HCT116 (cell line): ENCODE measurements at regions not wholly inside any gene's neighbourhood (a gene's known extent, or its start where the extent isn't known, plus 50 kb on each side); places are given as distances from the start of the nearest gene placed in this dataset.

Source experiments
- ATAC-seq: fragments of 200-7000 bp; cut with Tn5 transposase; 2 replicates; pipeline ENCODE4 v1.9.1; 2020; ENCODE audit warnings: mild to moderate bottlenecking, moderate library complexity
- BruUV-seq: library from RNA; stranded (reverse); fragments of 400-500 nt; replicated peaks from 2 replicates; lab custom pipeline; 2021; lab: Mats Ljungman, UMichigan
- CTCF ChIA-PET: fragments of 300-600 bp; sonication (Branson Sonifier 250); formaldehyde crosslinking; loops from one replicate; lab custom pipeline; 2021; ENCODE audit warnings: antibody characterized with exemption; lab: Charles Lee
- POLR2A ChIA-PET: fragments of 300-600, 350-600 bp; sonication (Branson Sonifier 250); formaldehyde crosslinking; loops from one replicate; lab custom pipeline; 2021; ENCODE audit warnings: antibody characterized with exemption; lab: Charles Lee
- RAD21 ChIA-PET, 2 experiments: fragments of 300-600 bp; sonication (Branson Sonifier 250); formaldehyde crosslinking; loops; one replicate each; lab custom pipeline; 2023; ENCODE audit warnings: low total read pairs in 2 of 2; ENCODE audit not compliant: uncharacterized antibody in 2 of 2, unreplicated experiment in 2 of 2, low non-redundant PET in 1 of 2; lab: Charles Lee
- DNase-seq: peaks from one replicate; pipeline ENCODE4 v3.0.0-alpha.2; 2010; ENCODE audit warnings: low read depth, low spot score
- H2AFZ ChIP-seq: fragments of 200-600 bp; shearing (Covaris generic), sonication (generic); 2 replicates; pipeline ENCODE4 v1.6.1; 2017; ENCODE audit warnings: low read depth, mixed run types, mixed read lengths, antibody characterized with exemption, low read length; ENCODE audit not compliant: poor library complexity, severe bottlenecking
- H3K27ac ChIP-seq: 2 replicates; pipeline ENCODE4 v1.5.1; 2012; ENCODE audit warnings: low read depth, low read length
- H3K27me3 ChIP-seq: fragments of 200-600 bp; sonication (generic); 2 replicates; pipeline ENCODE4 v1.6.1; 2016; ENCODE audit warnings: mixed run types, low read length, mixed read lengths; ENCODE audit not compliant: insufficient read depth
- H3K36me3 ChIP-seq, 2 experiments: fragments of 200-500 bp in 1 of 2; fragments of 200-600 bp in 1 of 2; sonication (Bioruptor generic) in 1 of 2; sonication (generic) in 1 of 2; 2 replicates each; pipeline versions ENCODE4 v1.5.1 to v1.6.1; 2014 to 2016; ENCODE audit warnings: low read length in 2 of 2, inconsistent platforms in 1 of 2, mixed read lengths in 1 of 2, mixed run types in 1 of 2; ENCODE audit not compliant: insufficient read depth in 2 of 2, control insufficient read depth in 1 of 2
- H3K4me1 ChIP-seq, 2 experiments: fragments of 200-600 bp in 1 of 2; sonication (generic) in 1 of 2; 2 replicates each; pipeline versions ENCODE4 v1.5.1 to v1.6.1; 2012 to 2017; ENCODE audit warnings: low read length in 2 of 2, inconsistent platforms in 1 of 2, mild to moderate bottlenecking in 1 of 2, mixed read lengths in 1 of 2, mixed run types in 1 of 2, moderate library complexity in 1 of 2; ENCODE audit not compliant: insufficient read depth in 2 of 2, control insufficient read depth in 1 of 2
- H3K4me2 ChIP-seq: fragments of 200-600 bp; sonication (generic); 2 replicates; pipeline ENCODE4 v1.6.1; 2017; ENCODE audit warnings: mixed run types, low read length, mixed read lengths
- H3K4me3 ChIP-seq, 2 experiments: fragments of 200-600 bp in 1 of 2; sonication (generic) in 1 of 2; replicated peaks in 1 of 2; 2 replicates each; pipeline ENCODE4 v1.5.1; 2011 to 2016; ENCODE audit warnings: low read length in 2 of 2, control low read depth in 1 of 2, low read depth in 1 of 2, mild to moderate bottlenecking in 1 of 2, mixed read lengths in 1 of 2, mixed run types in 1 of 2
- H3K79me2 ChIP-seq: fragments of 200-600 bp; sonication (generic); 2 replicates; pipeline ENCODE4 v1.6.1; 2017; ENCODE audit warnings: mild to moderate bottlenecking, mixed run types, low read length, moderate library complexity, mixed read lengths; ENCODE audit not compliant: insufficient read depth
- H3K9ac ChIP-seq: fragments of 200-600 bp; sonication (generic); 2 replicates; pipeline ENCODE4 v1.6.1; 2016; ENCODE audit warnings: low read length, mixed read lengths
- H3K9me2 ChIP-seq: fragments of 200-600 bp; sonication (generic), shearing (Covaris generic); 2 replicates; pipeline ENCODE4 v1.6.1; 2017; ENCODE audit warnings: mixed run types, mild to moderate bottlenecking, moderate library complexity; ENCODE audit not compliant: insufficient read depth
- H3K9me3 ChIP-seq, 2 experiments: fragments of 200-500 bp in 1 of 2; fragments of 200-600 bp in 1 of 2; sonication (Bioruptor generic) in 1 of 2; sonication (generic) in 1 of 2; 2 replicates each; pipeline ENCODE4 v1.6.1; 2014 to 2017; ENCODE audit warnings: low read length in 2 of 2, mixed read lengths in 2 of 2, inconsistent platforms in 1 of 2, low read depth in 1 of 2, mild to moderate bottlenecking in 1 of 2, mixed run types in 1 of 2, moderate library complexity in 1 of 2; ENCODE audit not compliant: control insufficient read depth in 1 of 2, insufficient read depth in 1 of 2
- H4K20me1 ChIP-seq: fragments of 200-600 bp; sonication (generic), shearing (Covaris generic); 2 replicates; pipeline ENCODE4 v1.6.1; 2017; ENCODE audit warnings: mixed run types, mild to moderate bottlenecking, moderate library complexity; ENCODE audit not compliant: insufficient read depth
- CEBPB ChIP-seq: IDR thresholded peaks from 2 replicates; pipeline ENCODE4 v1.6.1; 2012; ENCODE audit warnings: low read depth
- EZH2phosphoT487 ChIP-seq: fragments of 200-600 bp; IDR thresholded peaks from 2 replicates; pipeline ENCODE4 v1.6.1; 2018; ENCODE audit warnings: antibody characterized with exemption, borderline replicate concordance
- JUND ChIP-seq: IDR thresholded peaks from 2 replicates; pipeline ENCODE4 v1.6.1; 2012
- POLR2A ChIP-seq: IDR thresholded peaks from 2 replicates; pipeline ENCODE4 v1.7.0; 2011; ENCODE audit warnings: borderline replicate concordance; ENCODE audit not compliant: insufficient read depth, insufficient read length; ENCODE audit errors: extremely low read depth
- RAD21 ChIP-seq: IDR thresholded peaks from 2 replicates; pipeline ENCODE4 v1.6.1; 2012; ENCODE audit warnings: low read depth, mild to moderate bottlenecking
- SIN3A ChIP-seq: IDR thresholded peaks from 2 replicates; pipeline ENCODE4 v1.6.1; 2012; ENCODE audit warnings: low read depth
- SRF ChIP-seq: IDR thresholded peaks from 2 replicates; pipeline ENCODE4 v1.6.1; 2012; ENCODE audit warnings: low read depth
- YY1 ChIP-seq: IDR thresholded peaks from 2 replicates; pipeline ENCODE4 v1.6.1; 2011; ENCODE audit warnings: low read length, low read depth, moderate library complexity, mild to moderate bottlenecking; ENCODE audit not compliant: insufficient replicate concordance; ENCODE audit errors: extremely low read depth
- ZFX ChIP-seq: fragments of 450-650 bp; IDR thresholded peaks from 2 replicates; pipeline ENCODE4 v1.6.1; 2017
- ZNF274 ChIP-seq: fragments of 200-500 bp; sonication (Bioruptor generic); IDR thresholded peaks from 2 replicates; pipeline ENCODE4 v1.6.1; 2014; ENCODE audit warnings: mild to moderate bottlenecking, low read depth, low read length, inconsistent platforms
- intact Hi-C: fragments of 100-400 bp; cut with micrococcal nuclease; formaldehyde crosslinking; loops from 2 replicates; pipeline ENCODE4 v1.10.0; 2022
- TF ChIP-seq, protein P1 (sequence below): IDR thresholded peaks from 2 replicates; pipeline ENCODE4 v1.6.1; 2012; ENCODE audit warnings: low read depth
- TF ChIP-seq, protein P2 (sequence below), 3 experiments: fragments of 200-600 bp in 1 of 3; sonication (generic) in 1 of 3; IDR thresholded peaks in 2 of 3; conservative IDR thresholded peaks in 1 of 3; 2 replicates each; pipeline ENCODE4 v1.5.1; 2012 to 2017; ENCODE audit warnings: low read depth in 2 of 3, low read length in 2 of 3, antibody characterized with exemption in 1 of 3, borderline replicate concordance in 1 of 3, control low read depth in 1 of 3, mild to moderate bottlenecking in 1 of 3, mixed read lengths in 1 of 3, mixed run types in 1 of 3, moderate library complexity in 1 of 3; ENCODE audit not compliant: insufficient read depth in 1 of 3

DNA sequence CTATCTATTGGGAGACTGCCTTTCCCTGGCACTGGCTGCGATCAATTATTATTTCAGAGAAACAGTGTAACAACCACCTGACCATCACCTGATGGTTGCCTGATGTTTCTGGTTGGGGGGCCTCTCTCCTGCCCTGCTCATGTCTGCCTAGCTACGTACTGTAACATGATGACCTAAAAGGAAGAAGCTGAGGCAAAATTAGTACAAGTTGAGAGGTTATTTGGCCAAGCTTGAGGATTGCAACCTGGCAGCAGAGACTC, 58.3 kb downstream of the OLFML3 start:
- H3K4me3 ChIP-seq = no peak overlapping the region
- DNase-seq (no peak), ATAC-seq (no peak)
- no TSS peak for BruUV-seq
- intact Hi-C loops = no loop called here
- H3K9me3 ChIP-seq = no peaks in the 10 kb centered on the region
- no peak overlapping the region for H3K27ac ChIP-seq
- no peak overlapping the region for H3K4me2 ChIP-seq
- no peak overlapping the region for H2AFZ ChIP-seq
- peaks cover 0 to 7% of the 10 kb centered on the region in 2 experiments; a peak in 3 of 4 replicates for H3K4me1 ChIP-seq
- no peak overlapping the region for H3K9ac ChIP-seq
- no peaks in the 10 kb centered on the region for H4K20me1 ChIP-seq
- H3K9me2 ChIP-seq = no peaks in the 10 kb centered on the region
- H3K27me3 ChIP-seq = no peaks in the 10 kb centered on the region
- POLR2A ChIA-PET = no interaction called here
- no peak for TF ChIP-seq SRF
- TF ChIP-seq RAD21 = no peak
- TF ChIP-seq, protein P1, sequence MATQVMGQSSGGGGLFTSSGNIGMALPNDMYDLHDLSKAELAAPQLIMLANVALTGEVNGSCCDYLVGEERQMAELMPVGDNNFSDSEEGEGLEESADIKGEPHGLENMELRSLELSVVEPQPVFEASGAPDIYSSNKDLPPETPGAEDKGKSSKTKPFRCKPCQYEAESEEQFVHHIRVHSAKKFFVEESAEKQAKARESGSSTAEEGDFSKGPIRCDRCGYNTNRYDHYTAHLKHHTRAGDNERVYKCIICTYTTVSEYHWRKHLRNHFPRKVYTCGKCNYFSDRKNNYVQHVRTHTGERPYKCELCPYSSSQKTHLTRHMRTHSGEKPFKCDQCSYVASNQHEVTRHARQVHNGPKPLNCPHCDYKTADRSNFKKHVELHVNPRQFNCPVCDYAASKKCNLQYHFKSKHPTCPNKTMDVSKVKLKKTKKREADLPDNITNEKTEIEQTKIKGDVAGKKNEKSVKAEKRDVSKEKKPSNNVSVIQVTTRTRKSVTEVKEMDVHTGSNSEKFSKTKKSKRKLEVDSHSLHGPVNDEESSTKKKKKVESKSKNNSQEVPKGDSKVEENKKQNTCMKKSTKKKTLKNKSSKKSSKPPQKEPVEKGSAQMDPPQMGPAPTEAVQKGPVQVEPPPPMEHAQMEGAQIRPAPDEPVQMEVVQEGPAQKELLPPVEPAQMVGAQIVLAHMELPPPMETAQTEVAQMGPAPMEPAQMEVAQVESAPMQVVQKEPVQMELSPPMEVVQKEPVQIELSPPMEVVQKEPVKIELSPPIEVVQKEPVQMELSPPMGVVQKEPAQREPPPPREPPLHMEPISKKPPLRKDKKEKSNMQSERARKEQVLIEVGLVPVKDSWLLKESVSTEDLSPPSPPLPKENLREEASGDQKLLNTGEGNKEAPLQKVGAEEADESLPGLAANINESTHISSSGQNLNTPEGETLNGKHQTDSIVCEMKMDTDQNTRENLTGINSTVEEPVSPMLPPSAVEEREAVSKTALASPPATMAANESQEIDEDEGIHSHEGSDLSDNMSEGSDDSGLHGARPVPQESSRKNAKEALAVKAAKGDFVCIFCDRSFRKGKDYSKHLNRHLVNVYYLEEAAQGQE = no peak
- no peak for TF ChIP-seq JUND
- TF ChIP-seq CEBPB = no peak
- no peak for TF ChIP-seq POLR2A
- no peak for TF ChIP-seq ZNF274
- TF ChIP-seq SIN3A = no peak
- TF ChIP-seq ZFX = no peak
- TF ChIP-seq, protein P2, sequence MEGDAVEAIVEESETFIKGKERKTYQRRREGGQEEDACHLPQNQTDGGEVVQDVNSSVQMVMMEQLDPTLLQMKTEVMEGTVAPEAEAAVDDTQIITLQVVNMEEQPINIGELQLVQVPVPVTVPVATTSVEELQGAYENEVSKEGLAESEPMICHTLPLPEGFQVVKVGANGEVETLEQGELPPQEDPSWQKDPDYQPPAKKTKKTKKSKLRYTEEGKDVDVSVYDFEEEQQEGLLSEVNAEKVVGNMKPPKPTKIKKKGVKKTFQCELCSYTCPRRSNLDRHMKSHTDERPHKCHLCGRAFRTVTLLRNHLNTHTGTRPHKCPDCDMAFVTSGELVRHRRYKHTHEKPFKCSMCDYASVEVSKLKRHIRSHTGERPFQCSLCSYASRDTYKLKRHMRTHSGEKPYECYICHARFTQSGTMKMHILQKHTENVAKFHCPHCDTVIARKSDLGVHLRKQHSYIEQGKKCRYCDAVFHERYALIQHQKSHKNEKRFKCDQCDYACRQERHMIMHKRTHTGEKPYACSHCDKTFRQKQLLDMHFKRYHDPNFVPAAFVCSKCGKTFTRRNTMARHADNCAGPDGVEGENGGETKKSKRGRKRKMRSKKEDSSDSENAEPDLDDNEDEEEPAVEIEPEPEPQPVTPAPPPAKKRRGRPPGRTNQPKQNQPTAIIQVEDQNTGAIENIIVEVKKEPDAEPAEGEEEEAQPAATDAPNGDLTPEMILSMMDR (IDR thresholded peaks at IDR 0.05 in 2 of 3, conservative IDR thresholded peaks at IDR 0.05 in 1 of 3; ENCODE audit: borderline replicate concordance in 1 of 3, insufficient read depth in 1 of 3, low read depth in 2 of 3, low read length in 2 of 3) = no peak
- no peak for TF ChIP-seq YY1
- no peak for TF ChIP-seq EZH2phosphoT487
- H3K36me3 ChIP-seq = no peaks in the 10 kb centered on the region
- CTCF ChIA-PET = no interaction called here
- H3K79me2 ChIP-seq = no peaks in the 10 kb centered on the region
- RAD21 ChIA-PET = no interaction called here
